PC-3 (cell line): ENCODE measurements at regions not wholly inside any gene's neighbourhood (a gene's known extent, or its start where the extent isn't known, plus 50 kb on each side); places are given as distances from the start of the nearest gene placed in this dataset.
"Not testable (repeated sequence)": the region's sequence is repeated elsewhere in the genome, so short reads cannot be mapped to it uniquely, and the experiment has no call there.

Source experiments
- ATAC-seq: fragments of 200-7000 bp; cut with Tn5 transposase; 2 replicates; pipeline ENCODE4 v1.9.1; 2020; ENCODE audit warnings: mild to moderate bottlenecking, moderate library complexity
- BruUV-seq: library from RNA; stranded (reverse); fragments of 400-500 nt; replicated peaks from 2 replicates; lab custom pipeline; 2021; lab: Mats Ljungman, UMichigan
- CTCF ChIA-PET: fragments of 300-600 bp; sonication (Branson Sonifier 250); formaldehyde crosslinking; loops from one replicate; lab custom pipeline; 2022; ENCODE audit warnings: antibody characterized with exemption; lab: Charles Lee
- POLR2A ChIA-PET: fragments of 300-600 bp; sonication (Branson Sonifier 250); formaldehyde crosslinking; loops from one replicate; lab custom pipeline; 2022; ENCODE audit warnings: antibody characterized with exemption; ENCODE audit not compliant: unreplicated experiment; lab: Charles Lee
- DNase-seq: peaks from one replicate; pipeline ENCODE4 v3.0.0-alpha.2; 2015
- H2AFZ ChIP-seq: fragments of 300-600 bp; sonication (generic); 2 replicates; pipeline ENCODE4 v1.6.0; 2016; ENCODE audit warnings: antibody characterized with exemption, low read length
- H3F3A ChIP-seq: fragments of 300-600 bp; sonication (generic); one replicate; pipeline ENCODE4 v1.6.0; 2017; ENCODE audit warnings: antibody characterized with exemption, low read length, control low read depth, mild to moderate bottlenecking; ENCODE audit not compliant: unreplicated experiment
- H3K27ac ChIP-seq: fragments of 300-600 bp; sonication (generic); 2 replicates; pipeline ENCODE4 v1.5.1; 2016; ENCODE audit warnings: mild to moderate bottlenecking, low read length
- H3K27me3 ChIP-seq: fragments of 300-600 bp; sonication (generic); 2 replicates; pipeline ENCODE4 v1.6.1; 2016; ENCODE audit warnings: low read length, mixed read lengths
- H3K36me3 ChIP-seq: fragments of 300-600 bp; sonication (generic); 2 replicates; pipeline ENCODE4 v1.6.1; 2016; ENCODE audit warnings: low read depth, mixed run types, low read length, mixed read lengths
- H3K4me1 ChIP-seq: fragments of 300-600 bp; sonication (generic); 2 replicates; pipeline ENCODE4 v1.5.1; 2016; ENCODE audit warnings: low read length; ENCODE audit not compliant: insufficient read depth
- H3K4me2 ChIP-seq: fragments of 300-600 bp; sonication (generic); 2 replicates; pipeline ENCODE4 v1.6.0; 2016; ENCODE audit warnings: low read length
- H3K4me3 ChIP-seq: fragments of 300-600 bp; sonication (generic); 2 replicates; pipeline ENCODE4 v1.5.1; 2016; ENCODE audit warnings: mild to moderate bottlenecking, low read length, mixed read lengths
- H3K79me2 ChIP-seq: fragments of 300-600 bp; sonication (generic); 2 replicates; pipeline ENCODE4 v1.6.1; 2017; ENCODE audit warnings: low read length, mixed read lengths
- H3K9ac ChIP-seq: fragments of 300-600 bp; sonication (generic); 2 replicates; pipeline ENCODE4 v1.6.0; 2016; ENCODE audit warnings: mild to moderate bottlenecking, low read length
- H3K9me2 ChIP-seq: fragments of 300-600 bp; sonication (generic); replicated peaks from 2 replicates; pipeline ENCODE4 v1.6.1; 2016; ENCODE audit warnings: mixed run types, low read length, mixed read lengths
- H3K9me3 ChIP-seq: fragments of 300-600 bp; sonication (generic); 2 replicates; pipeline ENCODE4 v1.6.1; 2016; ENCODE audit warnings: low read length, mixed read lengths
- H4K20me1 ChIP-seq: fragments of 300-600 bp; sonication (generic); 2 replicates; pipeline ENCODE4 v1.6.1; 2016; ENCODE audit warnings: low read length, mixed read lengths
- CTCF ChIP-seq: fragments of 300-600 bp; sonication (generic); conservative IDR thresholded peaks from 2 replicates; pipeline ENCODE4 v1.5.1; 2017; ENCODE audit warnings: antibody characterized with exemption, low read depth, mild to moderate bottlenecking, low read length
- EZH2 ChIP-seq: fragments of 300-600 bp; sonication (generic); IDR thresholded peaks from one replicate; pipeline ENCODE4 v1.6.1; 2017; ENCODE audit warnings: antibody characterized with exemption, mild to moderate bottlenecking, low read length; ENCODE audit not compliant: unreplicated experiment
- EZH2phosphoT487 ChIP-seq: fragments of 300-600 bp; sonication (generic); IDR thresholded peaks from 2 replicates; pipeline ENCODE4 v1.6.1; 2018; ENCODE audit warnings: mild to moderate bottlenecking, antibody characterized with exemption, low read length, borderline replicate concordance
- intact Hi-C: fragments of 100-400 bp; cut with micrococcal nuclease; formaldehyde crosslinking; loops from 2 replicates; pipeline ENCODE4 v1.9.0; 2023

- H3K27ac ChIP-seq, CTCF ChIA-PET, H3K4me2 ChIP-seq, H3K36me3 ChIP-seq, H4K20me1 ChIP-seq, H3K79me2 ChIP-seq, intact Hi-C loops, H3K27me3 ChIP-seq, ATAC-seq, H2AFZ ChIP-seq, H3K9ac ChIP-seq, POLR2A ChIA-PET, DNase-seq, H3K4me1 ChIP-seq, H3K9me2 ChIP-seq, H3K9me3 ChIP-seq, H3F3A ChIP-seq, H3K4me3 ChIP-seq, BruUV-seq: not testable (repeated sequence)
Observed at GRCh38 chr11:3437441-3437840, 58.5 kb upstream of the ZNF195 start.

GRCh38 chr11:3434976-3435375, 56.0 kb upstream of the ZNF195 start:
- no peaks in the 10 kb centered on the region for H3K9me2 ChIP-seq
- no peaks in the 10 kb centered on the region for H4K20me1 ChIP-seq
- DNase-seq = no peak
- POLR2A ChIA-PET = no interaction called here
- no peaks in the 10 kb centered on the region for H3K36me3 ChIP-seq
- H3K9me3 ChIP-seq = no peaks in the 10 kb centered on the region
- H3K79me2 ChIP-seq = no peaks in the 10 kb centered on the region
- no peak overlapping the region for H3K9ac ChIP-seq
- BruUV-seq = no TSS peak
- no peak overlapping the region for H3K4me2 ChIP-seq
- no peak overlapping the region for H2AFZ ChIP-seq
- CTCF ChIA-PET = interaction anchor here (0.6 kb wide), 1 partner anchor 407 kb away, joined by 4 read pairs; no protein-coding TSS in a partner anchor
- no peaks in the 10 kb centered on the region for H3K27me3 ChIP-seq
- no peaks in the 10 kb centered on the region for H3K4me1 ChIP-seq
- H3K4me3 ChIP-seq = no peak overlapping the region
- H3K27ac ChIP-seq = no peak overlapping the region
- TF ChIP-seq EZH2 (no peak), EZH2phosphoT487 (no peak), CTCF (no peak)
- intact Hi-C loops = no loop called here
- ATAC-seq = no peak
- no peaks in the 10 kb centered on the region for H3F3A ChIP-seq

- H3K36me3 ChIP-seq, H3K4me1 ChIP-seq, BruUV-seq, H3K27ac ChIP-seq, intact Hi-C loops, H3K9me2 ChIP-seq, H3K27me3 ChIP-seq, H3K79me2 ChIP-seq, H3K4me2 ChIP-seq, H4K20me1 ChIP-seq, POLR2A ChIA-PET, H3K9me3 ChIP-seq, H2AFZ ChIP-seq, CTCF ChIA-PET, H3K9ac ChIP-seq, H3K4me3 ChIP-seq, DNase-seq, H3F3A ChIP-seq, ATAC-seq: not testable (repeated sequence)
Observed at GRCh38 chr11:3429191-3429590, 50.2 kb upstream of the ZNF195 start.
